HG02610 (cell line): ENCODE measurements at regions not wholly inside any gene's neighbourhood (a gene's known extent, or its start where the extent isn't known, plus 50 kb on each side); places are given as distances from the start of the nearest gene placed in this dataset.
"Not testable (repeated sequence)": the region's sequence is repeated elsewhere in the genome, so short reads cannot be mapped to it uniquely, and the experiment has no call there.

Source experiments
- ATAC-seq: cut with Tn5 transposase; IDR thresholded peaks from one replicate; pipeline ENCODE4 v1.9.1; 2021; ENCODE audit warnings: mild to moderate bottlenecking, moderate library complexity; ENCODE audit not compliant: unreplicated experiment

GRCh38 chr15:62657501-62657900 lies 385.0 kb upstream of the TPM1 start:
- ATAC-seq: not testable (repeated sequence)

GRCh38 chr15:62658498-62658897 lies 384.0 kb upstream of the TPM1 start:
- no peak for ATAC-seq

- ATAC-seq: no peak
These were observed 379.0 kb upstream of the TPM1 start for GRCh38 chr15:62663547-62663946.

GRCh38 chr15:62665449-62665848 lies 377.1 kb upstream of the TPM1 start:
- ATAC-seq: no peak

- ATAC-seq: no peak
These were observed 376.5 kb upstream of the TPM1 start for GRCh38 chr15:62666046-62666445.

GRCh38 chr15:62672268-62672667 lies 370.3 kb upstream of the TPM1 start:
- no peak for ATAC-seq

- ATAC-seq: no peak
These were observed 365.7 kb upstream of the TPM1 start for GRCh38 chr15:62676891-62677290.

GRCh38 chr15:62681939-62682896 lies 360.3 kb upstream of the TPM1 start:
- ATAC-seq: no peak

- not testable (repeated sequence) for ATAC-seq
These were observed 359.4 kb upstream of the TPM1 start for GRCh38 chr15:62683192-62683591.

GRCh38 chr15:62684123-62684808 lies 358.3 kb upstream of the TPM1 start:
- no peak for ATAC-seq

- no peak for ATAC-seq
These were observed 351.5 kb upstream of the TPM1 start for GRCh38 chr15:62691008-62691407.

- ATAC-seq: no peak
These were observed 344.9 kb upstream of the TPM1 start for GRCh38 chr15:62697636-62698035.

- ATAC-seq: no peak
These were observed 343.9 kb upstream of the TPM1 start for GRCh38 chr15:62698646-62699045.

GRCh38 chr15:62706317-62706716 lies 336.2 kb upstream of the TPM1 start:
- ATAC-seq: no peak

GRCh38 chr15:62708470-62708869 lies 334.1 kb upstream of the TPM1 start:
- ATAC-seq: no peak

- no peak for ATAC-seq
These were observed 333.3 kb upstream of the TPM1 start for GRCh38 chr15:62709261-62709660.

GRCh38 chr15:62711691-62712454 lies 330.7 kb upstream of the TPM1 start:
- ATAC-seq: no peak

GRCh38 chr15:62712455-62712839 lies 330.1 kb upstream of the TPM1 start:
- ATAC-seq: no peak

GRCh38 chr15:62715946-62716345 lies 326.6 kb upstream of the TPM1 start:
- ATAC-seq: no peak

GRCh38 chr15:62717496-62717895 lies 325.1 kb upstream of the TPM1 start:
- ATAC-seq: no peak

- ATAC-seq: no peak
These were observed 323.2 kb upstream of the TPM1 start for GRCh38 chr15:62719316-62719715.
